MM.1S (cell line): ENCODE measurements at regions not wholly inside any gene's neighbourhood (a gene's known extent, or its start where the extent isn't known, plus 50 kb on each side); places are given as distances from the start of the nearest gene placed in this dataset.

Source experiments
- DNase-seq: peaks from one replicate; pipeline ENCODE4 v3.0.0-alpha.2; 2015
- H2AFZ ChIP-seq: fragments of 300-600 bp; sonication (generic); 2 replicates; pipeline ENCODE4 v1.6.0; 2016; ENCODE audit warnings: antibody characterized with exemption, low read length
- H3F3A ChIP-seq: fragments of 300-600 bp; sonication (generic); 2 replicates; pipeline ENCODE4 v1.6.1; 2016; ENCODE audit warnings: mild to moderate bottlenecking, antibody characterized with exemption, low read length, moderate library complexity, mixed read lengths; ENCODE audit not compliant: insufficient read depth
- H3K27ac ChIP-seq: fragments of 300-600 bp; sonication (generic); 2 replicates; pipeline ENCODE4 v1.5.1; 2016; ENCODE audit warnings: mild to moderate bottlenecking, low read length
- H3K27me3 ChIP-seq: fragments of 300-600 bp; sonication (generic); replicated peaks from 2 replicates; pipeline ENCODE4 v1.6.0; 2016; ENCODE audit warnings: low read length; ENCODE audit not compliant: insufficient read depth
- H3K36me3 ChIP-seq: fragments of 300-600 bp; sonication (generic); replicated peaks from 2 replicates; pipeline ENCODE4 v1.6.1; 2016; ENCODE audit warnings: mild to moderate bottlenecking, low read length, mixed read lengths; ENCODE audit not compliant: insufficient read depth
- H3K4me1 ChIP-seq: fragments of 300-600 bp; sonication (generic); 2 replicates; pipeline ENCODE4 v1.6.1; 2016; ENCODE audit warnings: low read length, mixed read lengths
- H3K4me2 ChIP-seq: fragments of 300-600 bp; sonication (generic); 2 replicates; pipeline ENCODE4 v1.6.0; 2016; ENCODE audit warnings: low read depth, low read length
- H3K4me3 ChIP-seq: fragments of 300-600 bp; sonication (generic); 2 replicates; pipeline ENCODE4 v1.5.1; 2016; ENCODE audit warnings: low read length, mixed read lengths
- H3K79me2 ChIP-seq: fragments of 300-600 bp; sonication (generic); 2 replicates; pipeline ENCODE4 v1.6.1; 2016; ENCODE audit warnings: mixed run types, low read length, mixed read lengths
- H3K9ac ChIP-seq: fragments of 300-600 bp; sonication (generic); 2 replicates; pipeline ENCODE4 v1.6.1; 2016; ENCODE audit warnings: low read length, mixed read lengths
- H3K9me2 ChIP-seq: fragments of 300-600 bp; sonication (generic); replicated peaks from 2 replicates; pipeline ENCODE4 v1.6.1; 2016; ENCODE audit warnings: mild to moderate bottlenecking, low read length, mixed read lengths; ENCODE audit not compliant: insufficient read depth
- H3K9me3 ChIP-seq: fragments of 300-600 bp; sonication (generic); replicated peaks from 2 replicates; pipeline ENCODE4 v1.6.1; 2016; ENCODE audit warnings: mild to moderate bottlenecking, low read length, mixed read lengths; ENCODE audit not compliant: insufficient read depth
- H4K20me1 ChIP-seq: fragments of 300-600 bp; sonication (generic); 2 replicates; pipeline ENCODE4 v1.6.1; 2016; ENCODE audit warnings: mild to moderate bottlenecking, low read length, moderate library complexity, mixed read lengths; ENCODE audit not compliant: insufficient read depth
- EZH2 ChIP-seq: fragments of 300-600 bp; sonication (generic); optimal IDR thresholded peaks from 2 replicates; pipeline ENCODE3; 2017; ENCODE audit warnings: low read depth, mild to moderate bottlenecking, antibody characterized with exemption, low read length, mixed read lengths
- EZH2phosphoT487 ChIP-seq: fragments of 300-600 bp; sonication (generic); IDR thresholded peaks from 2 replicates; pipeline ENCODE4 v1.6.1; 2018; ENCODE audit warnings: antibody characterized with exemption, low read length
- TF ChIP-seq, protein P1 (sequence below): fragments of 300-600 bp; sonication (generic); IDR thresholded peaks from 2 replicates; pipeline ENCODE4 v1.5.1; 2016; ENCODE audit warnings: antibody characterized with exemption, low read length, mixed read lengths

DNA sequence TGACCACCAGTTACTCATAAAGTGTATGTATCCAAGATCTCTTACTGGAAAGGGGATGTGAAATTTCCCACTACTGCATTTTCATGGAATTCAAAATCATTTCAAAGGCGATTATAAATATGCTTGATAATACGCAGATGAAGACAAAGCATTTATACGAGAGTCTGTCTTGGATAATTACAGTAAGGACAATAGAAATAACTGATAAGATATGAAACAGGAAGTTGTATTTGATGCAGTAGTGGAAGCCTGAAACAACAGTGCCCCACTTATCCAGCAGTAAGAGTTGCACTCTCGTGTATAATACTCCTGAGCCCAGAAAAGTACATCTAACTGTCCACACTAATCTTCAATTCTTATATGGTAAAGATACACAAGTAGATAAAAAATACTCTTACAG lies 188.7 kb upstream of the POU5F2 start:
- H3K9ac ChIP-seq: no peak overlapping the region
- no peaks in the 10 kb centered on the region for H3K79me2 ChIP-seq
- H3F3A ChIP-seq: no peaks in the 10 kb centered on the region
- H3K9me3 ChIP-seq: no peaks in the 10 kb centered on the region
- TF ChIP-seq, protein P1, sequence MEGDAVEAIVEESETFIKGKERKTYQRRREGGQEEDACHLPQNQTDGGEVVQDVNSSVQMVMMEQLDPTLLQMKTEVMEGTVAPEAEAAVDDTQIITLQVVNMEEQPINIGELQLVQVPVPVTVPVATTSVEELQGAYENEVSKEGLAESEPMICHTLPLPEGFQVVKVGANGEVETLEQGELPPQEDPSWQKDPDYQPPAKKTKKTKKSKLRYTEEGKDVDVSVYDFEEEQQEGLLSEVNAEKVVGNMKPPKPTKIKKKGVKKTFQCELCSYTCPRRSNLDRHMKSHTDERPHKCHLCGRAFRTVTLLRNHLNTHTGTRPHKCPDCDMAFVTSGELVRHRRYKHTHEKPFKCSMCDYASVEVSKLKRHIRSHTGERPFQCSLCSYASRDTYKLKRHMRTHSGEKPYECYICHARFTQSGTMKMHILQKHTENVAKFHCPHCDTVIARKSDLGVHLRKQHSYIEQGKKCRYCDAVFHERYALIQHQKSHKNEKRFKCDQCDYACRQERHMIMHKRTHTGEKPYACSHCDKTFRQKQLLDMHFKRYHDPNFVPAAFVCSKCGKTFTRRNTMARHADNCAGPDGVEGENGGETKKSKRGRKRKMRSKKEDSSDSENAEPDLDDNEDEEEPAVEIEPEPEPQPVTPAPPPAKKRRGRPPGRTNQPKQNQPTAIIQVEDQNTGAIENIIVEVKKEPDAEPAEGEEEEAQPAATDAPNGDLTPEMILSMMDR: no peak
- TF ChIP-seq EZH2phosphoT487: no peak
- no peak for TF ChIP-seq EZH2
- no peak overlapping the region for H3K4me2 ChIP-seq
- no peaks in the 10 kb centered on the region for H4K20me1 ChIP-seq
- H3K36me3 ChIP-seq: no peaks in the 10 kb centered on the region
- H3K27me3 ChIP-seq: no peaks in the 10 kb centered on the region
- no peak for DNase-seq
- no peaks in the 10 kb centered on the region for H3K4me1 ChIP-seq
- H3K9me2 ChIP-seq: no peaks in the 10 kb centered on the region
- no peak overlapping the region for H3K27ac ChIP-seq
- no peak overlapping the region for H2AFZ ChIP-seq
- H3K4me3 ChIP-seq: no peak overlapping the region

DNA sequence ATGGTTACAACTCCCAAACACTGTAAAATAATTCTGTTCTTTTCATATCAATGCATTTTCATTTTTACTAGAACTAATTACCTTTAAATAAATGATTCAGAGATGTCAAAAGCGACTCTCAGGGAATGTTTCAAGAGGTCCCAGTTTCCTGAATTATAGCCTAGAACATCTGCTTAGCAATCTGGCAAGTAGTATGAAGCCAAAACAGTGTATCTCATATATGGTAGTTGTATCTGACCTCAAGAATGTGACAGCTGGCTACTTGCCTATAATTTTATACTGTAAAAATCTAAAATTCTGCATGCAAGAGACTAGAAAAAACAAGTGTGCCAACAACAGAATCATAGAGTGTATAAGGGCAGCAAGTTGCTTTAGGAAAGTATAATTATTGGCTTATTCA lies 187.7 kb upstream of the POU5F2 start:
- Histone ChIP-seq H3K27ac (no peak overlapping the region), H3K9me3 (no peaks in the 10 kb centered on the region), H3K79me2 (no peaks in the 10 kb centered on the region), H3K9ac (no peak overlapping the region), H4K20me1 (no peaks in the 10 kb centered on the region), H3K9me2 (no peaks in the 10 kb centered on the region), H3K4me2 (no peak overlapping the region), H3K27me3 (no peaks in the 10 kb centered on the region), H2AFZ (no peak overlapping the region), H3F3A (no peaks in the 10 kb centered on the region), H3K4me3 (no peak overlapping the region), H3K36me3 (no peaks in the 10 kb centered on the region), H3K4me1 (no peaks in the 10 kb centered on the region)
- TF ChIP-seq, protein P1: no peak
- TF ChIP-seq EZH2: no peak
- TF ChIP-seq EZH2phosphoT487: no peak
- DNase-seq: no peak

DNA sequence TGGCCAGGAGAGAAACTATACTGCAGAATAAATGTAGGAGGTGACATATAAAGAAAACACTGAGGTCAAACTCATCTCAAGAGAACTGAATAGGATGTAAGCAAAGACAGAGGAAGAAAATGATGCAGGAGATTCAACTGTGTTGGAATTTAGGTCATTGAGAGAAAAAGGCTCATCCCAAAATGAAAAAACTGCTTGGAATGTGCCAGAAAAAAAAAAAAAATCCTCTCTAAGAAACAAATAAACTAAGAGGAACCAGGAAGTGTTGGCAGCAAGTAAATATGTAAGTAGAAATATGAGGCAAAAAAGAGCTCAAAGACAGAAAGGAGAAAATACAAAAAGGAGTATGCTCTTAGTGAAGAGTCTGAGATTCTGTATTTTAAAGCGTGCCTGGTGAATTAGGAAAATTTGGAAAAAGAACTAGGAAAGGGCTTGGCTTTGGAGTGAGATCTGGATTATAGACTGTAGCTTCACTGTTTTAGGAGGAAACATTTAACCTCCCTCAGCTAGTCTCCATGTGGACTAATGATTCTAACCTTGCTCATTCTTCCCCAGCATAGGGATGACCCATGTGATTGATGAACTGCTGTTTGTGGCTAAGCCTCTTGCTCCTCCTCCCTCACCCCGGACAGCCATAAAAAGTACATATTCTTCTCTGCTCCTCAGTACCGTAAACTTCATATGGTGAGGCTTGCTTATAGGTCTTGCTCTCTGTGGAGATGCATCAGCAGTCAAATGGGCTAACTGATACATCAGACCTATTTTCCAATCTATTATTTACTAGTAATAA lies 185.6 kb upstream of the POU5F2 start:
- Histone ChIP-seq H3K9me3 (no peaks in the 10 kb centered on the region), H2AFZ (no peak overlapping the region), H3K36me3 (no peaks in the 10 kb centered on the region), H3K4me2 (no peak overlapping the region), H3K4me1 (no peaks in the 10 kb centered on the region), H3K4me3 (no peak overlapping the region), H3K9me2 (no peaks in the 10 kb centered on the region), H3K9ac (no peak overlapping the region), H3F3A (no peaks in the 10 kb centered on the region), H3K79me2 (no peaks in the 10 kb centered on the region), H3K27ac (no peak overlapping the region), H3K27me3 (no peaks in the 10 kb centered on the region), H4K20me1 (no peaks in the 10 kb centered on the region)
- DNase-seq: no peak
- no peak for TF ChIP-seq EZH2
- no peak for TF ChIP-seq EZH2phosphoT487
- TF ChIP-seq, protein P1: no peak
